ENCODE measurements at regions not wholly inside any gene's neighbourhood (a gene's known extent, or its start where the extent isn't known, plus 50 kb on each side); places are given as distances from the start of the nearest gene placed in this dataset.

DNA sequence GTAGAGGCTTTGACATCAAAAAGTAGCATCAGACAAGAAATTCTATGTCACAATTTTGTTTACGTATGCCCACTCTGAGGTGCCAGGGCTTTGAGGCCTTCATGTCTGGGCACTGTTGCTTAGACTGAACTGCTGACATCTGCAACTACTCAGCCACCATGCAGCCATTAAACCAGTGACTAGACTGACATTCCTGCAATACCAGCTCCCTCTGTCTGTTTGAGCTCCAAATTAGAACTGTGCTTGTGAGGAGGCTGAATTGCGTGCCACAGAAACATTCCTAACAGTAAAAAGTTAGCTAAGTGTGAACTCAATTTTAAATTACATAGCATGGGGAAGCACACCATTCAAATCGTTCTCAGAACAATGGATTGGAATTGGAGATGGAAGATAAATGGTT is 163.2 kb downstream of the INSIG2 start:
- Histone ChIP-seq H3F3A (ENCODE audit: insufficient read depth, low read length) (no peaks in the 10 kb centered on the region), H3K27me3 (ENCODE audit: insufficient read depth, low read length) (no peaks in the 10 kb centered on the region), H3K4me3 (ENCODE audit: low read depth, low read length, poor library complexity, severe bottlenecking) (no peak overlapping the region), H3K4me2 (ENCODE audit: low read length) (no peak overlapping the region), H3K9me2 (ENCODE audit: low read depth, low read length) (no peaks in the 10 kb centered on the region), H3K4me1 (ENCODE audit: insufficient read depth, low read length, severe bottlenecking) (no peaks in the 10 kb centered on the region), H3K79me2 (ENCODE audit: insufficient read depth, low read length) (no peaks in the 10 kb centered on the region), H3K27ac (ENCODE audit: low read depth, low read length, poor library complexity, severe bottlenecking) (no peak overlapping the region), H4K20me1 (ENCODE audit: insufficient read depth, low read length) (no peaks in the 10 kb centered on the region), H3K36me3 (ENCODE audit: insufficient read depth, low read length) (no peaks in the 10 kb centered on the region), H3K9ac (ENCODE audit: low read length) (no peak overlapping the region), H2AFZ (ENCODE audit: low read length) (no peak overlapping the region), H3K9me3 (ENCODE audit: low read length) (no peaks in the 10 kb centered on the region)
- TF ChIP-seq, protein P1, sequence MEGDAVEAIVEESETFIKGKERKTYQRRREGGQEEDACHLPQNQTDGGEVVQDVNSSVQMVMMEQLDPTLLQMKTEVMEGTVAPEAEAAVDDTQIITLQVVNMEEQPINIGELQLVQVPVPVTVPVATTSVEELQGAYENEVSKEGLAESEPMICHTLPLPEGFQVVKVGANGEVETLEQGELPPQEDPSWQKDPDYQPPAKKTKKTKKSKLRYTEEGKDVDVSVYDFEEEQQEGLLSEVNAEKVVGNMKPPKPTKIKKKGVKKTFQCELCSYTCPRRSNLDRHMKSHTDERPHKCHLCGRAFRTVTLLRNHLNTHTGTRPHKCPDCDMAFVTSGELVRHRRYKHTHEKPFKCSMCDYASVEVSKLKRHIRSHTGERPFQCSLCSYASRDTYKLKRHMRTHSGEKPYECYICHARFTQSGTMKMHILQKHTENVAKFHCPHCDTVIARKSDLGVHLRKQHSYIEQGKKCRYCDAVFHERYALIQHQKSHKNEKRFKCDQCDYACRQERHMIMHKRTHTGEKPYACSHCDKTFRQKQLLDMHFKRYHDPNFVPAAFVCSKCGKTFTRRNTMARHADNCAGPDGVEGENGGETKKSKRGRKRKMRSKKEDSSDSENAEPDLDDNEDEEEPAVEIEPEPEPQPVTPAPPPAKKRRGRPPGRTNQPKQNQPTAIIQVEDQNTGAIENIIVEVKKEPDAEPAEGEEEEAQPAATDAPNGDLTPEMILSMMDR (IDR thresholded peaks at IDR 0.05; ENCODE audit: low read length), result no peak
- TF ChIP-seq EZH2 (IDR thresholded peaks at IDR 0.05; ENCODE audit: borderline replicate concordance, low read length), result no peak

DNA sequence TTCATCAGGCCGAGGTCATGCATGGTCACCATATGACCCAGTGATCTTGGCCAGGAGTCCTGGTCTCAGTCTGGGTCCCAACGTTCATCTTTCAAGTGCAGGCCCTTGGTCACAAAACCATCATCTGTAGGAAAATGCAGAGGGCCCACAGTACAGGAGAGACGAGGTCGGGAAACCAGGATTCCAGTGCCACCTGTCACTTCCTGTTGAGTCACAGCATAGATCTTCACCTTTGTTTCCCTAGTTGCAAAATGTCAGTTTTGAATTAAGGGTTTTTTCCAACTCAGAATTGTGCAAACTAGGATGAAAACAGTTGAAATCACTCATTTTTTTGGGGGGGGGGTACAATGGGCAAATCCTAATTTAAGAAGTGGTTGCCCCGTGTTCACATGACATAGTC is 162.2 kb downstream of the INSIG2 start:
- no peaks in the 10 kb centered on the region for H3F3A ChIP-seq (ENCODE audit: insufficient read depth, low read length)

DNA sequence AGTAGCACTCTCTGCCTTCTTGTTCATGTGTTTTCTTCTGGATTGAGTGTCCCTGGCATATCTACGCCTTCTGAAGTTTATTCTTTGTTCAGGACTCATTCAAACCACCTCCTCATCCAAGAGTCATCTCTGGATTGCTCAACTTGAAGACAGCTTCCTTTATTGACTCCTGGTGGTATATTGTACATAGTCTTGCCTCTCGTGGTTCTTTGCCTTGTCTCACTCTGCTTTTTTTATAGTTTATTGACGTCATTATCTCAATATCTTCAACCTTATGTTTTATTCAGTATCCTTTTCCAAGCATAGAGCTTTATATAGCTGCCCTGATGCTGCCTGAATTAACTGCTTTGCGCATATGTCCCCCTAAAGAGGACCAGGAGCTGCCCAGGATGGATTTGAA is 161.7 kb downstream of the INSIG2 start:
- H3K4me2 ChIP-seq (ENCODE audit: low read length), result no peak overlapping the region
- no peaks in the 10 kb centered on the region for H3K27me3 ChIP-seq (ENCODE audit: insufficient read depth, low read length)
- no peak overlapping the region for H3K4me3 ChIP-seq (ENCODE audit: low read depth, low read length, poor library complexity, severe bottlenecking)
- no peaks in the 10 kb centered on the region for H3K36me3 ChIP-seq (ENCODE audit: insufficient read depth, low read length)
- H2AFZ ChIP-seq (ENCODE audit: low read length), result no peak overlapping the region
- no peaks in the 10 kb centered on the region for H4K20me1 ChIP-seq (ENCODE audit: insufficient read depth, low read length)
- H3K79me2 ChIP-seq (ENCODE audit: insufficient read depth, low read length), result no peaks in the 10 kb centered on the region
- no peaks in the 10 kb centered on the region for H3K9me3 ChIP-seq (ENCODE audit: low read length)
- no peaks in the 10 kb centered on the region for H3F3A ChIP-seq (ENCODE audit: insufficient read depth, low read length)
- H3K27ac ChIP-seq (ENCODE audit: low read depth, low read length, poor library complexity, severe bottlenecking), result no peak overlapping the region
- H3K9ac ChIP-seq (ENCODE audit: low read length), result no peak overlapping the region
- TF ChIP-seq, protein P1 (IDR thresholded peaks at IDR 0.05; ENCODE audit: low read length), result no peak
- TF ChIP-seq EZH2 (IDR thresholded peaks at IDR 0.05; ENCODE audit: borderline replicate concordance, low read length), result no peak
- no peaks in the 10 kb centered on the region for H3K4me1 ChIP-seq (ENCODE audit: insufficient read depth, low read length, severe bottlenecking)
- H3K9me2 ChIP-seq (ENCODE audit: low read depth, low read length), result no peaks in the 10 kb centered on the region

More for the DNA sequence above, 162.2 kb downstream of the INSIG2 start:
- Histone ChIP-seq H3K9ac (ENCODE audit: low read length) (no peak overlapping the region), H3K27ac (ENCODE audit: low read depth, low read length, poor library complexity, severe bottlenecking) (no peak overlapping the region), H3K4me2 (ENCODE audit: low read length) (no peak overlapping the region), H4K20me1 (ENCODE audit: insufficient read depth, low read length) (no peaks in the 10 kb centered on the region), H2AFZ (ENCODE audit: low read length) (no peak overlapping the region), H3K9me2 (ENCODE audit: low read depth, low read length) (no peaks in the 10 kb centered on the region), H3K9me3 (ENCODE audit: low read length) (no peaks in the 10 kb centered on the region), H3K27me3 (ENCODE audit: insufficient read depth, low read length) (no peaks in the 10 kb centered on the region), H3K36me3 (ENCODE audit: insufficient read depth, low read length) (no peaks in the 10 kb centered on the region), H3K79me2 (ENCODE audit: insufficient read depth, low read length) (no peaks in the 10 kb centered on the region), H3K4me3 (ENCODE audit: low read depth, low read length, poor library complexity, severe bottlenecking) (no peak overlapping the region), H3K4me1 (ENCODE audit: insufficient read depth, low read length, severe bottlenecking) (no peaks in the 10 kb centered on the region)
- TF ChIP-seq, protein P1 (IDR thresholded peaks at IDR 0.05; ENCODE audit: low read length), result no peak
- TF ChIP-seq EZH2 (IDR thresholded peaks at IDR 0.05; ENCODE audit: borderline replicate concordance, low read length), result no peak
